SK-N-SH (cell line): ENCODE measurements at regions not wholly inside any gene's neighbourhood (a gene's known extent, or its start where the extent isn't known, plus 50 kb on each side); places are given as distances from the start of the nearest gene placed in this dataset.

ENCODE experiments used
- CTCF ChIA-PET: fragments of 300-600, 350-600 bp; formaldehyde crosslinking; extraction: SDS; loops from one replicate; lab custom pipeline; 2021; lab: Yijun Ruan, JAX
- POLR2A ChIA-PET: fragments of 350-600 bp; sonication (Branson Sonifier 250); formaldehyde crosslinking; extraction: SDS; loops from one replicate; lab custom pipeline; 2020; ENCODE audit warnings: antibody characterized with exemption, inconsistent platforms; lab: Yijun Ruan, JAX
- DNase-seq: peaks from one replicate; pipeline ENCODE4 v3.0.0; 2012
- H2AFZ ChIP-seq: fragments of 200-600 bp; sonication (generic); 2 replicates; pipeline ENCODE4 v1.8.1; 2016; ENCODE audit warnings: antibody characterized with exemption, mild to moderate bottlenecking, low read depth
- H3F3A ChIP-seq: fragments of 200-600 bp; sonication (generic); replicated peaks from 2 replicates; pipeline ENCODE3; 2016; ENCODE audit warnings: antibody characterized with exemption, mild to moderate bottlenecking; ENCODE audit not compliant: insufficient read depth
- H3K27ac ChIP-seq, 2 experiments: fragments of 200-500 bp in 1 of 2; fragments of 200-600 bp in 1 of 2; sonication (Bioruptor generic) in 1 of 2; sonication (generic), shearing (Covaris generic) in 1 of 2; 2 replicates each; pipeline versions ENCODE4 v1.5.1 to v1.6.1; 2014 to 2016; ENCODE audit warnings: low read depth in 2 of 2, inconsistent platforms in 1 of 2, low read length in 1 of 2, mild to moderate bottlenecking in 1 of 2, mixed read lengths in 1 of 2
- H3K27me3 ChIP-seq: fragments of 200-600 bp; sonication (generic), shearing (Covaris generic); 2 replicates; pipeline ENCODE4 v1.6.1; 2016; ENCODE audit warnings: mixed run types; ENCODE audit not compliant: insufficient read depth
- H3K36me3 ChIP-seq, 2 experiments: fragments of 200-500 bp in 1 of 2; fragments of 200-600 bp in 1 of 2; sonication (Bioruptor generic) in 1 of 2; sonication (generic) in 1 of 2; replicated peaks in 1 of 2; 2 replicates each; pipeline versions ENCODE3 to v1.5.1; 2014 to 2016; ENCODE audit warnings: low read length in 1 of 2, mild to moderate bottlenecking in 1 of 2; ENCODE audit not compliant: insufficient read depth in 2 of 2, control insufficient read depth in 1 of 2
- H3K4me1 ChIP-seq, 2 experiments: fragments of 200-500 bp in 1 of 2; fragments of 200-600 bp in 1 of 2; sonication (Bioruptor generic) in 1 of 2; sonication (generic), shearing (Covaris generic) in 1 of 2; 2 replicates each; pipeline versions ENCODE4 v1.5.1 to v1.6.1; 2014 to 2016; ENCODE audit warnings: low read depth in 1 of 2, low read length in 1 of 2, mixed run types in 1 of 2; ENCODE audit not compliant: insufficient read depth in 2 of 2, control insufficient read depth in 1 of 2
- H3K4me2 ChIP-seq: fragments of 200-600 bp; sonication (generic), shearing (Covaris generic); 2 replicates; pipeline ENCODE4 v1.6.1; 2017; ENCODE audit warnings: mixed run types
- H3K4me3 ChIP-seq, 2 experiments: fragments of 200-500 bp in 1 of 2; fragments of 200-600 bp in 1 of 2; sonication (Bioruptor generic) in 1 of 2; sonication (generic), shearing (Covaris generic) in 1 of 2; 2 replicates each; pipeline versions ENCODE4 v1.5.1 to v1.8.1; 2014 to 2016; ENCODE audit warnings: low read depth in 2 of 2, inconsistent platforms in 1 of 2, low read length in 1 of 2, mild to moderate bottlenecking in 1 of 2, mixed read lengths in 1 of 2, moderate library complexity in 1 of 2
- H3K79me2 ChIP-seq: fragments of 200-600 bp; sonication (generic); 2 replicates; pipeline ENCODE4 v1.8.1; 2017; ENCODE audit warnings: mild to moderate bottlenecking; ENCODE audit not compliant: insufficient read depth
- H3K9ac ChIP-seq: fragments of 200-600 bp; sonication (generic); 2 replicates; pipeline ENCODE4 v1.6.1; 2017; ENCODE audit warnings: mixed run types
- H3K9me2 ChIP-seq: fragments of 200-600 bp; sonication (generic); 2 replicates; pipeline ENCODE4 v1.6.1; 2017; ENCODE audit warnings: mixed run types
- H3K9me3 ChIP-seq: fragments of 200-600 bp; sonication (generic); 2 replicates; pipeline ENCODE4 v1.6.1; 2017; ENCODE audit warnings: mixed run types, mild to moderate bottlenecking, moderate library complexity
- H4K20me1 ChIP-seq: fragments of 200-600 bp; sonication (generic); 2 replicates; pipeline ENCODE4 v1.6.1; 2017; ENCODE audit warnings: mild to moderate bottlenecking, mixed run types; ENCODE audit not compliant: insufficient read depth
- CHD2 ChIP-seq: fragments of 150-350 bp; IDR thresholded peaks from 2 replicates; pipeline ENCODE4 v1.6.1; 2018; ENCODE audit warnings: low read length; ENCODE audit not compliant: partially characterized antibody
- ELF1 ChIP-seq: IDR thresholded peaks from 2 replicates; pipeline ENCODE4 v1.4.0; 2012
- GATA2 ChIP-seq: sonication (generic); formaldehyde crosslinking; IDR thresholded peaks from 2 replicates; pipeline ENCODE4 v1.5.0; 2020; ENCODE audit warnings: mild to moderate bottlenecking, missing genetic modification reagents
- MXI1 ChIP-seq: IDR thresholded peaks from 2 replicates; pipeline ENCODE4 v1.6.1; 2012; ENCODE audit warnings: mild to moderate bottlenecking, low read depth, low read length, improper control_type of control experiment
- NFIC ChIP-seq: IDR thresholded peaks from 2 replicates; pipeline ENCODE4 v1.4.0; 2012; ENCODE audit warnings: borderline replicate concordance
- POLR2AphosphoS5 ChIP-seq: IDR thresholded peaks from 2 replicates; pipeline ENCODE4 v1.6.1; 2012; ENCODE audit warnings: low read depth, low read length
- RCOR1 ChIP-seq: fragments of 150-350 bp; IDR thresholded peaks from 2 replicates; pipeline ENCODE4 v1.6.1; 2017; ENCODE audit warnings: antibody characterized with exemption, low read length
- RFX5 ChIP-seq: IDR thresholded peaks from 2 replicates; pipeline ENCODE4 v1.6.1; 2012; ENCODE audit warnings: mild to moderate bottlenecking, improper control_type of control experiment, low read length
- SIN3A ChIP-seq: IDR thresholded peaks from 2 replicates; pipeline ENCODE4 v1.6.1; 2012; ENCODE audit warnings: low read depth, mild to moderate bottlenecking, low read length, moderate library complexity, borderline replicate concordance
- TAF1 ChIP-seq: IDR thresholded peaks from 2 replicates; pipeline ENCODE4 v1.6.1; 2012; ENCODE audit warnings: low read depth, mild to moderate bottlenecking, low read length, moderate library complexity, borderline replicate concordance
- TEAD4 ChIP-seq: IDR thresholded peaks from 2 replicates; pipeline ENCODE4 v1.4.0; 2012; ENCODE audit warnings: mild to moderate bottlenecking, borderline replicate concordance; ENCODE audit not compliant: insufficient read depth
- YY1 ChIP-seq: IDR thresholded peaks from 2 replicates; pipeline ENCODE4 v1.4.0; 2012; ENCODE audit warnings: low read depth, mild to moderate bottlenecking
- whole genome bisulfite sequencing: methylation state at CpG from one replicate; pipeline ENCODE4 v1.1.6; 2017; ENCODE audit warnings: low lambda C conversion rate; 5-methylcytosine and 5-hydroxymethylcytosine counted together
- TF ChIP-seq, protein P1 (sequence below): IDR thresholded peaks from 2 replicates; pipeline ENCODE4 v1.4.0; 2012; ENCODE audit warnings: low read depth, borderline replicate concordance

DNA sequence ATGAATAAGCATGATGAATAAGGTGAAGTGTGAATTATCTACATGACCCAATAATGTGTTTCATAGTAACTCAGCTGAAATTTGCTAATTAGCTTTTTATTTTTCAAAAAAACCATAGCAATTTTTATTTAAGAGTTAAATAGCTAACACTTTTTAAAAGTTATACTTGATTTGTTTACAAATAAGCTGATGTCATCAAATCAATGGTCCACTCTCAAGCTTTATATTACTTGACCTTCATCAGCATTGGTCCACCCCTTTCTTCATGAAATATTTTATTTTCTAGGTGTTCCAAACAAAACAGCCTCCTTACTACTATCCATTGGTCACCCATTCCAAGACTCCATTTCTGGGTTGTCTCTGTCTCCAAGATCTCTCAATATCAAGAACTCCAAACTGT, 649.0 kb upstream of the TENM3 start:
- Histone ChIP-seq H3K9me3 (no peaks in the 10 kb centered on the region), H3K27me3 (no peaks in the 10 kb centered on the region), H3K4me1 (no peaks in the 10 kb centered on the region; a peak in 1 of 4 replicates), H3F3A (no peaks in the 10 kb centered on the region), H3K4me2 (no peak overlapping the region), H3K4me3 (no peak overlapping the region), H4K20me1 (no peaks in the 10 kb centered on the region)
- CTCF ChIA-PET = no interaction called here
- DNase-seq = no peak
- no peak for TF ChIP-seq TAF1
- TF ChIP-seq, all 33 proteins: peak for 0
- no peaks in the 10 kb centered on the region for H3K36me3 ChIP-seq
- H3K27ac ChIP-seq = no peak overlapping the region
- H3K9ac ChIP-seq = no peak overlapping the region
- H2AFZ ChIP-seq = no peak overlapping the region
- H3K9me2 ChIP-seq = no peaks in the 10 kb centered on the region
- H3K79me2 ChIP-seq = no peaks in the 10 kb centered on the region
- POLR2A ChIA-PET = no interaction called here

DNA sequence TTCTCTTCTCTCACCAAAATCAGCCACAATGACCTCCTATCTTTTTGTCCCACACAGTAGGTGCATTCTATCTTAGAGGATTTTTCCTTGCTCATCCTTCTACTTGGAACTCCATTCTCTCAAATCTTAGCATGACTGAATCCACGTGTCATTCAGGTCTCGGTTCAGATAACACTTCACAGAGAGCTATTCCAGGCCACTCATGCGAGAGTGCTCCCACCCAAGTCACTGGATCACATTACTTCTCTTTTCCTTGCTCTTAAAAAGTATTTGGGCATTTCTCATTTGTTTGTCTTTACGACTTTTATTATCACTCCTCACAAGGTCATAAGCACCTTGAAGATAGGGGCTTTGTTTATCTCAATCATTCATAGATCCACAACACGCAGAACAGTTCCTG, 647.5 kb upstream of the TENM3 start:
- no peak overlapping the region for H3K9ac ChIP-seq
- H3K4me2 ChIP-seq = no peak overlapping the region
- no peaks in the 10 kb centered on the region for H3F3A ChIP-seq
- H4K20me1 ChIP-seq = no peaks in the 10 kb centered on the region
- no peak overlapping the region for H2AFZ ChIP-seq
- H3K4me1 ChIP-seq = no peaks in the 10 kb centered on the region; a peak in 1 of 4 replicates
- H3K27ac ChIP-seq = no peak overlapping the region
- H3K4me3 ChIP-seq = no peak overlapping the region
- ChIA-PET CTCF (interaction anchor here (0.7 to 1.4 kb wide), 2 partner anchors 13 to 231 kb away, joined by 3 to 4 read pairs; no protein-coding TSS in a partner anchor), POLR2A (no interaction called here)
- TF ChIP-seq POLR2AphosphoS5 (no peak), NFIC (no peak), YY1 (no peak), TEAD4 (no peak), SIN3A (no peak), ELF1 (no peak), RCOR1 (no peak), RFX5 (no peak), GATA2 (CRISPR knock-in tag) (no peak), TAF1 (no peak), CHD2 (no peak), MXI1 (no peak)
- TF ChIP-seq, protein P1, sequence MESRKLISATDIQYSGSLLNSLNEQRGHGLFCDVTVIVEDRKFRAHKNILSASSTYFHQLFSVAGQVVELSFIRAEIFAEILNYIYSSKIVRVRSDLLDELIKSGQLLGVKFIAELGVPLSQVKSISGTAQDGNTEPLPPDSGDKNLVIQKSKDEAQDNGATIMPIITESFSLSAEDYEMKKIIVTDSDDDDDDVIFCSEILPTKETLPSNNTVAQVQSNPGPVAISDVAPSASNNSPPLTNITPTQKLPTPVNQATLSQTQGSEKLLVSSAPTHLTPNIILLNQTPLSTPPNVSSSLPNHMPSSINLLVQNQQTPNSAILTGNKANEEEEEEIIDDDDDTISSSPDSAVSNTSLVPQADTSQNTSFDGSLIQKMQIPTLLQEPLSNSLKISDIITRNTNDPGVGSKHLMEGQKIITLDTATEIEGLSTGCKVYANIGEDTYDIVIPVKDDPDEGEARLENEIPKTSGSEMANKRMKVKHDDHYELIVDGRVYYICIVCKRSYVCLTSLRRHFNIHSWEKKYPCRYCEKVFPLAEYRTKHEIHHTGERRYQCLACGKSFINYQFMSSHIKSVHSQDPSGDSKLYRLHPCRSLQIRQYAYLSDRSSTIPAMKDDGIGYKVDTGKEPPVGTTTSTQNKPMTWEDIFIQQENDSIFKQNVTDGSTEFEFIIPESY = no peak
- no peaks in the 10 kb centered on the region for H3K79me2 ChIP-seq
- H3K36me3 ChIP-seq = no peaks in the 10 kb centered on the region
- no peaks in the 10 kb centered on the region for H3K9me3 ChIP-seq
- WGBS = 70% methylated on average over 5 of the region's 5 CpGs
- no peak for DNase-seq
- no peaks in the 10 kb centered on the region for H3K9me2 ChIP-seq
- H3K27me3 ChIP-seq = no peaks in the 10 kb centered on the region
